ENCODE measurements at regions not wholly inside any gene's neighbourhood (a gene's known extent, or its start where the extent isn't known, plus 50 kb on each side); places are given as distances from the start of the nearest gene placed in this dataset.
"Not testable (repeated sequence)": the region's sequence is repeated elsewhere in the genome, so short reads cannot be mapped to it uniquely, and the experiment has no call there.

GRCh38 chr4:23533859-23534258 is 356.0 kb downstream of the PPARGC1A start:
- no peak for DNase-seq (ENCODE audit: low read depth)

GRCh38 chr4:23516716-23517115 is 373.1 kb downstream of the PPARGC1A start:
- no peak for DNase-seq (ENCODE audit: low read depth)

- DNase-seq (ENCODE audit: low read depth), result no peak
Measured at GRCh38 chr4:23504083-23504482, 385.8 kb downstream of the PPARGC1A start.

- DNase-seq (ENCODE audit: low read depth), result no peak
Measured at GRCh38 chr4:23500894-23501449, 388.9 kb downstream of the PPARGC1A start.

- no peak for DNase-seq (ENCODE audit: low read depth)
Measured at GRCh38 chr4:23485801-23486200, 404.0 kb downstream of the PPARGC1A start.

GRCh38 chr4:23484689-23485088 is 405.2 kb downstream of the PPARGC1A start:
- no peak for DNase-seq (ENCODE audit: low read depth)

- DNase-seq (ENCODE audit: low read depth), result no peak
Measured at GRCh38 chr4:23483320-23483960, 406.4 kb downstream of the PPARGC1A start.

GRCh38 chr4:23481566-23481965 is 408.3 kb downstream of the PPARGC1A start:
- DNase-seq (ENCODE audit: low read depth), result no peak

GRCh38 chr4:23477905-23478304 is 411.9 kb downstream of the PPARGC1A start:
- no peak for DNase-seq (ENCODE audit: low read depth)

- no peak for DNase-seq (ENCODE audit: low read depth)
Measured at GRCh38 chr4:23476515-23477090, 413.2 kb downstream of the PPARGC1A start.

- DNase-seq (ENCODE audit: low read depth), result no peak
Measured at GRCh38 chr4:23463071-23463470, 426.8 kb downstream of the PPARGC1A start.

- DNase-seq (ENCODE audit: low read depth), result no peak
Measured at GRCh38 chr4:23458054-23458453, 431.8 kb downstream of the PPARGC1A start.

GRCh38 chr4:23456864-23457263 is 433.0 kb downstream of the PPARGC1A start:
- DNase-seq (ENCODE audit: low read depth), result no peak

GRCh38 chr4:23455456-23456158 is 434.2 kb downstream of the PPARGC1A start:
- DNase-seq (ENCODE audit: low read depth), result no peak

- no peak for DNase-seq (ENCODE audit: low read depth)
Measured at GRCh38 chr4:23441530-23442069, 448.2 kb downstream of the PPARGC1A start.

- no peak for DNase-seq (ENCODE audit: low read depth)
Measured at GRCh38 chr4:23438764-23439163, 451.1 kb downstream of the PPARGC1A start.

- no peak for DNase-seq (ENCODE audit: low read depth)
Measured at GRCh38 chr4:23429497-23429896, 460.4 kb downstream of the PPARGC1A start.

- DNase-seq (ENCODE audit: low read depth), result no peak
Measured at GRCh38 chr4:23425570-23425969, 464.3 kb downstream of the PPARGC1A start.

GRCh38 chr4:23423540-23423939 is 466.3 kb downstream of the PPARGC1A start:
- no peak for DNase-seq (ENCODE audit: low read depth)

GRCh38 chr4:23422878-23423277 is 467.0 kb downstream of the PPARGC1A start:
- DNase-seq (ENCODE audit: low read depth), result no peak

GRCh38 chr4:23413631-23414030 is 476.2 kb downstream of the PPARGC1A start:
- DNase-seq (ENCODE audit: low read depth), result no peak

GRCh38 chr4:23412701-23413100 is 477.1 kb downstream of the PPARGC1A start:
- DNase-seq (ENCODE audit: low read depth), result no peak

- not testable (repeated sequence) for DNase-seq (ENCODE audit: low read depth)
Measured at GRCh38 chr4:23408913-23409312, 480.9 kb downstream of the PPARGC1A start.

All from activated T-cell treated with anti-CD3 and anti-CD28 coated beads for 1 hour (primary cell).